K562 (cell line): ENCODE measurements at regions not wholly inside any gene's neighbourhood (a gene's known extent, or its start where the extent isn't known, plus 50 kb on each side); places are given as distances from the start of the nearest gene placed in this dataset.

ENCODE experiments used
- ARHGAP35 ChIP-seq: fragments of 450-650 bp; IDR thresholded peaks from 2 replicates; pipeline ENCODE4 v1.6.1; 2018; ENCODE audit not compliant: partially characterized antibody
- BRD9 ChIP-seq: fragments of 450-650 bp; IDR thresholded peaks from 2 replicates; pipeline ENCODE4 v1.6.1; 2018; ENCODE audit warnings: low read depth; ENCODE audit not compliant: partially characterized antibody
- CHD2 ChIP-seq: IDR thresholded peaks from 2 replicates; pipeline ENCODE4 v1.6.1; 2011; ENCODE audit warnings: low read depth, low read length
- CXXC5 ChIP-seq: fragments of 250-450 bp; sonication (Bioruptor Pico); IDR thresholded peaks from 2 replicates; pipeline ENCODE4 v1.8.0; 2022; ENCODE audit warnings: inconsistent platforms, mild to moderate bottlenecking, moderate library complexity
- ERF ChIP-seq: fragments of 450-650 bp; formaldehyde crosslinking; IDR thresholded peaks from 2 replicates; pipeline ENCODE4 v1.4.0; 2020; ENCODE audit warnings: mild to moderate bottlenecking, mixed read lengths
- EZH2 ChIP-seq: IDR thresholded peaks from 2 replicates; pipeline ENCODE4 v1.6.1; 2012; ENCODE audit warnings: low read depth, mild to moderate bottlenecking, inconsistent platforms, low read length, borderline replicate concordance
- MAZ ChIP-seq, 2 experiments: fragments of 450-650 bp in 1 of 2; sonication (generic) in 1 of 2; formaldehyde crosslinking; IDR thresholded peaks in 1 of 2; conservative IDR thresholded peaks in 1 of 2; 2 replicates each; pipeline versions ENCODE4 v1.4.0 to v1.5.0; 2020; ENCODE audit warnings: mild to moderate bottlenecking in 1 of 2, missing genetic modification reagents in 1 of 2
- MEF2A ChIP-seq: IDR thresholded peaks from 2 replicates; pipeline ENCODE4 v1.6.1; 2011; ENCODE audit warnings: low read depth, mild to moderate bottlenecking, low read length, moderate library complexity; ENCODE audit not compliant: control insufficient read depth
- NFIC ChIP-seq: fragments of 450-650 bp; IDR thresholded peaks from 2 replicates; pipeline ENCODE4 v1.6.1; 2017; ENCODE audit warnings: mild to moderate bottlenecking, inconsistent platforms
- NFYB ChIP-seq: IDR thresholded peaks from 2 replicates; pipeline ENCODE4 v1.6.1; 2011; ENCODE audit warnings: mild to moderate bottlenecking, moderate library complexity; ENCODE audit not compliant: insufficient read length; ENCODE audit errors: extremely low read depth
- NR3C1 ChIP-seq: sonication (generic); formaldehyde crosslinking; IDR thresholded peaks from 2 replicates; pipeline ENCODE4 v1.8.1; 2022; ENCODE audit warnings: missing genetic modification reagents
- POLR2A ChIP-seq: fragments of 450-650 bp; conservative IDR thresholded peaks from 2 replicates; pipeline ENCODE4 v1.6.1; 2016
- RCOR1 ChIP-seq, 2 experiments: IDR thresholded peaks; 2 replicates each; pipeline ENCODE4 v1.6.1; 2012; ENCODE audit warnings: low read depth in 2 of 2, low read length in 2 of 2, borderline replicate concordance in 1 of 2, improper control_type of control experiment in 1 of 2
- SMARCA4 ChIP-seq: fragments of 450-650 bp; IDR thresholded peaks from 2 replicates; pipeline ENCODE4 v1.6.1; 2016
- SMARCB1 ChIP-seq: IDR thresholded peaks from 2 replicates; pipeline ENCODE4 v1.6.1; 2011; ENCODE audit warnings: improper control_type of control experiment, low read depth; ENCODE audit not compliant: insufficient read length
- SPI1 ChIP-seq: IDR thresholded peaks from 2 replicates; pipeline ENCODE4 v1.6.1; 2011; ENCODE audit warnings: low read depth, low read length, control low read depth, borderline replicate concordance
- SRSF3 ChIP-seq: fragments of 200-400 bp; formaldehyde crosslinking; IDR thresholded peaks from 2 replicates; pipeline ENCODE4 v1.6.1; 2016; ENCODE audit warnings: mild to moderate bottlenecking, low read length, moderate library complexity; ENCODE audit not compliant: insufficient read depth
- STAT5B ChIP-seq: fragments of 250-450 bp; sonication (Bioruptor Pico); IDR thresholded peaks from 2 replicates; pipeline ENCODE4 v1.8.0; 2021; ENCODE audit warnings: mild to moderate bottlenecking, inconsistent platforms
- TEAD4 ChIP-seq, 2 experiments: sonication (generic) in 1 of 2; formaldehyde crosslinking in 1 of 2; IDR thresholded peaks; 2 replicates each; pipeline versions ENCODE4 v1.6.1 to v1.8.0; 2012 to 2022; ENCODE audit warnings: borderline replicate concordance in 1 of 2, inconsistent platforms in 1 of 2, low read length in 1 of 2, mild to moderate bottlenecking in 1 of 2, missing genetic modification reagents in 1 of 2
- ZC3H11A ChIP-seq: IDR thresholded peaks from 2 replicates; pipeline ENCODE4 v1.6.1; 2012; ENCODE audit warnings: low read depth, low read length, improper control_type of control experiment
- ZNF24 ChIP-seq: fragments of 450-650 bp; IDR thresholded peaks from 2 replicates; pipeline ENCODE4 v1.6.1; 2016
- ZNF586 ChIP-seq: fragments of 450-650 bp; formaldehyde crosslinking; conservative IDR thresholded peaks from 2 replicates; pipeline ENCODE4 v1.4.0; 2020; ENCODE audit warnings: mild to moderate bottlenecking, moderate library complexity
- TF ChIP-seq, protein P1 (sequence below): sonication (generic); formaldehyde crosslinking; IDR thresholded peaks from 2 replicates; pipeline ENCODE4 v1.8.1; 2023; ENCODE audit warnings: mild to moderate bottlenecking, missing genetic modification reagents, moderate library complexity
- TF ChIP-seq, protein P2 (sequence below): fragments of 250-450 bp; sonication (Bioruptor Pico); IDR thresholded peaks from 2 replicates; pipeline ENCODE4 v1.4.0; 2020; ENCODE audit warnings: mild to moderate bottlenecking, moderate library complexity
- TF ChIP-seq, protein P3 (sequence below): sonication (generic); formaldehyde crosslinking; IDR thresholded peaks from 2 replicates; pipeline ENCODE4 v1.8.1; 2023; ENCODE audit warnings: mild to moderate bottlenecking, missing genetic modification reagents

DNA sequence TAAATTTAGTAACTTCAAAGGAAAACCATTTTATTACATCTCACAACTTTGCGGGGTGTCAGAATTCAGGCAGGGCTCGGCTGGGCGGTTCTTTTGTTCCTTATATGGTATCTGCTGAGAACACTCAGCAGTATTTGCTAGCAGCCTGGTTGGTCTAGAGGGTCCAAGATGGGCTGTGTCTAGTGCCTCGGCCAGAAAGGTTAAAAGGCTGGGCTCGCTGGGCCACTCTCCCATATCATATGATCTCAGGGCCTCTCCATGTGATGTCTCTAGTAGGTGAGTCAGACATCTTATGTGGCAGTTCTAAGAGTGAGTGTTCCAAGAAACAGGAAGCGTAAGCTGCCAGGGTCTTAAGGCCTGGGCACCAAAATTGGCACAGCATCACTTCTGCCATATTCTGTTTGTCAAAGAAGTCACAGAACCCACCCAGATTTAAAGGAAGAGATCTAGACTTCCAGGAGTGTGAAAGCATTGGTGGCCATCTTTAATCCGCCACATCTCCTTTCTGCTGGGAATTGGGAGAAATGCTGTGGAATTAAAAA lies 100.9 kb upstream of the ATP6AP2 start (continued):
- TF ChIP-seq RCOR1 (IDR thresholded peaks at IDR 0.05; ENCODE audit: borderline replicate concordance in 1 of 2, low read depth in 2 of 2, low read length in 2 of 2) (peak in 1 of 2 experiments; percentile 43; a peak in 1 of 4 replicates), SMARCB1 (no peak), MAZ (CRISPR knock-in tag; conservative IDR thresholded peaks at IDR 0.05 in 1 of 2, IDR thresholded peaks at IDR 0.05 in 1 of 2) (no peak), NFIC (no peak), ARHGAP35 (no peak), EZH2 (no peak), CXXC5 (CRISPR knock-in tag) (peak; percentile 35; the same call in 1 of the 2 replicates), NFYB (no peak), SPI1 (no peak), SRSF3 (no peak), STAT5B (no peak), ERF (CRISPR knock-in tag) (no peak), CHD2 (no peak), ZNF586 (no peak), SMARCA4 (0 out of 2 replicates have a peak, but pooled peaks have one; percentile 18), ZC3H11A (no peak), NR3C1 (CRISPR knock-in tag) (no peak), MEF2A (no peak), TEAD4 (IDR thresholded peaks at IDR 0.05; ENCODE audit: low read length) (no peak), TEAD4 (CRISPR knock-in tag; IDR thresholded peaks at IDR 0.05; ENCODE audit: borderline replicate concordance) (no peak), ZNF24 (no peak), POLR2A (no peak), BRD9 (no peak)
- TF ChIP-seq, protein P1, sequence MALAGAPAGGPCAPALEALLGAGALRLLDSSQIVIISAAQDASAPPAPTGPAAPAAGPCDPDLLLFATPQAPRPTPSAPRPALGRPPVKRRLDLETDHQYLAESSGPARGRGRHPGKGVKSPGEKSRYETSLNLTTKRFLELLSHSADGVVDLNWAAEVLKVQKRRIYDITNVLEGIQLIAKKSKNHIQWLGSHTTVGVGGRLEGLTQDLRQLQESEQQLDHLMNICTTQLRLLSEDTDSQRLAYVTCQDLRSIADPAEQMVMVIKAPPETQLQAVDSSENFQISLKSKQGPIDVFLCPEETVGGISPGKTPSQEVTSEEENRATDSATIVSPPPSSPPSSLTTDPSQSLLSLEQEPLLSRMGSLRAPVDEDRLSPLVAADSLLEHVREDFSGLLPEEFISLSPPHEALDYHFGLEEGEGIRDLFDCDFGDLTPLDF, result no peak
- TF ChIP-seq, protein P2, sequence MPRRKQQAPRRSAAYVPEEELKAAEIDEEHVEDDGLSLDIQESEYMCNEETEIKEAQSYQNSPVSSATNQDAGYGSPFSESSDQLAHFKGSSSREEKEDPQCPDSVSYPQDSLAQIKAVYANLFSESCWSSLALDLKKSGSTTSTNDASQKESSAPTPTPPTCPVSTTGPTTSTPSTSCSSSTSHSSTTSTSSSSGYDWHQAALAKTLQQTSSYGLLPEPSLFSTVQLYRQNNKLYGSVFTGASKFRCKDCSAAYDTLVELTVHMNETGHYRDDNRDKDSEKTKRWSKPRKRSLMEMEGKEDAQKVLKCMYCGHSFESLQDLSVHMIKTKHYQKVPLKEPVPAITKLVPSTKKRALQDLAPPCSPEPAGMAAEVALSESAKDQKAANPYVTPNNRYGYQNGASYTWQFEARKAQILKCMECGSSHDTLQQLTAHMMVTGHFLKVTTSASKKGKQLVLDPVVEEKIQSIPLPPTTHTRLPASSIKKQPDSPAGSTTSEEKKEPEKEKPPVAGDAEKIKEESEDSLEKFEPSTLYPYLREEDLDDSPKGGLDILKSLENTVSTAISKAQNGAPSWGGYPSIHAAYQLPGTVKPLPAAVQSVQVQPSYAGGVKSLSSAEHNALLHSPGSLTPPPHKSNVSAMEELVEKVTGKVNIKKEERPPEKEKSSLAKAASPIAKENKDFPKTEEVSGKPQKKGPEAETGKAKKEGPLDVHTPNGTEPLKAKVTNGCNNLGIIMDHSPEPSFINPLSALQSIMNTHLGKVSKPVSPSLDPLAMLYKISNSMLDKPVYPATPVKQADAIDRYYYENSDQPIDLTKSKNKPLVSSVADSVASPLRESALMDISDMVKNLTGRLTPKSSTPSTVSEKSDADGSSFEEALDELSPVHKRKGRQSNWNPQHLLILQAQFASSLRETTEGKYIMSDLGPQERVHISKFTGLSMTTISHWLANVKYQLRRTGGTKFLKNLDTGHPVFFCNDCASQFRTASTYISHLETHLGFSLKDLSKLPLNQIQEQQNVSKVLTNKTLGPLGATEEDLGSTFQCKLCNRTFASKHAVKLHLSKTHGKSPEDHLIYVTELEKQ (CRISPR knock-in tag), result no peak
- TF ChIP-seq, protein P3, sequence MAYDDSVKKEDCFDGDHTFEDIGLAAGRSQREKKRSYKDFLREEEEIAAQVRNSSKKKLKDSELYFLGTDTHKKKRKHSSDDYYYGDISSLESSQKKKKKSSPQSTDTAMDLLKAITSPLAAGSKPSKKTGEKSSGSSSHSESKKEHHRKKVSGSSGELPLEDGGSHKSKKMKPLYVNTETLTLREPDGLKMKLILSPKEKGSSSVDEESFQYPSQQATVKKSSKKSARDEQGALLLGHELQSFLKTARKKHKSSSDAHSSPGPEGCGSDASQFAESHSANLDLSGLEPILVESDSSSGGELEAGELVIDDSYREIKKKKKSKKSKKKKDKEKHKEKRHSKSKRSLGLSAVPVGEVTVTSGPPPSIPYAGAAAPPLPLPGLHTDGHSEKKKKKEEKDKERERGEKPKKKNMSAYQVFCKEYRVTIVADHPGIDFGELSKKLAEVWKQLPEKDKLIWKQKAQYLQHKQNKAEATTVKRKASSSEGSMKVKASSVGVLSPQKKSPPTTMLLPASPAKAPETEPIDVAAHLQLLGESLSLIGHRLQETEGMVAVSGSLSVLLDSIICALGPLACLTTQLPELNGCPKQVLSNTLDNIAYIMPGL (CRISPR knock-in tag), result no peak
